Endothelial cell (in vitro differentiated cells): ENCODE measurements at regions not wholly inside any gene's neighbourhood (a gene's known extent, or its start where the extent isn't known, plus 50 kb on each side); places are given as distances from the start of the nearest gene placed in this dataset.
A peak's percentile ranks its signal among the peaks of the same experiment; 100 is the strongest.
"Not testable (repeated sequence)": the region's sequence is repeated elsewhere in the genome, so short reads cannot be mapped to it uniquely, and the experiment has no call there.

ENCODE experiments used
- DNase-seq: peaks from one replicate; pipeline ENCODE4 v3.0.0; 2021; ENCODE audit warnings: low spot score
- H3K27ac Mint-ChIP-seq: one replicate; pipeline ENCODE4 v1.8.0; 2021; ENCODE audit warnings: mixed read lengths, inconsistent platforms; ENCODE audit not compliant: unreplicated experiment
- H3K27me3 Mint-ChIP-seq: one replicate; pipeline ENCODE4 v1.8.0; 2021; ENCODE audit warnings: mild to moderate bottlenecking, moderate library complexity, mixed read lengths, inconsistent platforms; ENCODE audit not compliant: unreplicated experiment
- H3K36me3 Mint-ChIP-seq: one replicate; pipeline ENCODE4 v1.8.0; 2021; ENCODE audit warnings: mild to moderate bottlenecking, low read depth, mixed read lengths, inconsistent platforms; ENCODE audit not compliant: unreplicated experiment
- H3K4me1 Mint-ChIP-seq: one replicate; pipeline ENCODE4 v1.8.0; 2021; ENCODE audit warnings: mild to moderate bottlenecking, mixed read lengths, inconsistent platforms; ENCODE audit not compliant: unreplicated experiment
- H3K4me3 Mint-ChIP-seq: one replicate; pipeline ENCODE4 v1.8.0; 2021; ENCODE audit warnings: mild to moderate bottlenecking, mixed read lengths, inconsistent platforms; ENCODE audit not compliant: unreplicated experiment
- H3K9me3 Mint-ChIP-seq: one replicate; pipeline ENCODE4 v1.8.0; 2021; ENCODE audit warnings: mixed read lengths, inconsistent platforms; ENCODE audit not compliant: unreplicated experiment
- CTCF ChIP-seq: fragments of 200-600 bp; sonication (generic); IDR thresholded peaks from one replicate; pipeline ENCODE4 v1.5.0; 2021; ENCODE audit warnings: antibody characterized with exemption; ENCODE audit not compliant: unreplicated experiment

GRCh38 chr4:121616449-121616848, 80.3 kb downstream of the ANXA5 start:
- H3K4me3 Mint-ChIP-seq, H3K9me3 Mint-ChIP-seq: not testable (repeated sequence)

GRCh38 chr4:121614101-121614500, 82.7 kb downstream of the ANXA5 start:
- peaks cover 1% of the 10 kb centered on the region for H3K27me3 Mint-ChIP-seq
- no peak overlapping the region for H3K4me3 Mint-ChIP-seq
- H3K27ac Mint-ChIP-seq, result no peak overlapping the region
- H3K4me1 Mint-ChIP-seq, result peaks cover 4% of the 10 kb centered on the region
- H3K36me3 Mint-ChIP-seq, result no peaks in the 10 kb centered on the region
- DNase-seq, result no peak
- TF ChIP-seq CTCF, result no peak
- no peaks in the 10 kb centered on the region for H3K9me3 Mint-ChIP-seq

More at GRCh38 chr4:121616449-121616848, 80.3 kb downstream of the ANXA5 start:
- not testable (repeated sequence) for H3K36me3 Mint-ChIP-seq, H3K27ac Mint-ChIP-seq, DNase-seq, H3K4me1 Mint-ChIP-seq, H3K27me3 Mint-ChIP-seq

- no peak for TF ChIP-seq CTCF
- no peaks in the 10 kb centered on the region for H3K27me3 Mint-ChIP-seq
- H3K4me3 Mint-ChIP-seq, result no peak overlapping the region
- H3K4me1 Mint-ChIP-seq, result peaks cover 11% of the 10 kb centered on the region
- no peak overlapping the region for H3K27ac Mint-ChIP-seq
- no peaks in the 10 kb centered on the region for H3K9me3 Mint-ChIP-seq
- H3K36me3 Mint-ChIP-seq, result no peaks in the 10 kb centered on the region
- DNase-seq, result no peak
Measured at GRCh38 chr4:121599049-121599448, 97.7 kb downstream of the ANXA5 start.

GRCh38 chr4:121597346-121597934, 99.3 kb downstream of the ANXA5 start:
- no peak for DNase-seq
- TF ChIP-seq CTCF, result no peak
- H3K4me3 Mint-ChIP-seq, result no peak overlapping the region
- H3K27me3 Mint-ChIP-seq, result no peaks in the 10 kb centered on the region
- H3K9me3 Mint-ChIP-seq, result no peaks in the 10 kb centered on the region
- peaks cover 11% of the 10 kb centered on the region for H3K4me1 Mint-ChIP-seq
- H3K27ac Mint-ChIP-seq, result no peak overlapping the region
- H3K36me3 Mint-ChIP-seq, result no peaks in the 10 kb centered on the region

GRCh38 chr4:121594796-121595526, 101.8 kb downstream of the ANXA5 start:
- no peak for TF ChIP-seq CTCF
- H3K4me1 Mint-ChIP-seq, result peaks cover 11% of the 10 kb centered on the region
- H3K27me3 Mint-ChIP-seq, result no peaks in the 10 kb centered on the region
- DNase-seq, result no peak
- H3K27ac Mint-ChIP-seq, result peak overlapping the region; percentile 76
- no peaks in the 10 kb centered on the region for H3K36me3 Mint-ChIP-seq
- no peak overlapping the region for H3K4me3 Mint-ChIP-seq
- H3K9me3 Mint-ChIP-seq, result no peaks in the 10 kb centered on the region
